HG03469 (cell line): ENCODE measurements at regions not wholly inside any gene's neighbourhood (a gene's known extent, or its start where the extent isn't known, plus 50 kb on each side); places are given as distances from the start of the nearest gene placed in this dataset.
"Not testable (repeated sequence)": the region's sequence is repeated elsewhere in the genome, so short reads cannot be mapped to it uniquely, and the experiment has no call there.

Experiments used
- ATAC-seq: cut with Tn5 transposase; IDR thresholded peaks from one replicate; pipeline ENCODE4 v1.9.1; 2021; ENCODE audit warnings: mild to moderate bottlenecking, moderate library complexity, moderate number of reproducible peaks; ENCODE audit not compliant: unreplicated experiment

- no peak for ATAC-seq
Measured at GRCh38 chr18:25516121-25516520, 164.2 kb upstream of the ZNF521 start.

- no peak for ATAC-seq
Measured at GRCh38 chr18:25510096-25510495, 158.1 kb upstream of the ZNF521 start.

- no peak for ATAC-seq
Measured at GRCh38 chr18:25503567-25504081, 151.7 kb upstream of the ZNF521 start.

GRCh38 chr18:25497151-25497794 lies 145.3 kb upstream of the ZNF521 start:
- ATAC-seq: no peak

- ATAC-seq: no peak
Measured at GRCh38 chr18:25496544-25496943, 144.6 kb upstream of the ZNF521 start.

- ATAC-seq: no peak
Measured at GRCh38 chr18:25495606-25496005, 143.6 kb upstream of the ZNF521 start.

GRCh38 chr18:25494888-25495287 lies 142.9 kb upstream of the ZNF521 start:
- no peak for ATAC-seq

GRCh38 chr18:25493401-25493800 lies 141.4 kb upstream of the ZNF521 start:
- no peak for ATAC-seq

GRCh38 chr18:25490316-25490715 lies 138.3 kb upstream of the ZNF521 start:
- no peak for ATAC-seq

- ATAC-seq: no peak
Measured at GRCh38 chr18:25473008-25473407, 121.0 kb upstream of the ZNF521 start.

GRCh38 chr18:25470756-25471524 lies 119.0 kb upstream of the ZNF521 start:
- ATAC-seq: not testable (repeated sequence)

GRCh38 chr18:25470062-25470461 lies 118.1 kb upstream of the ZNF521 start:
- no peak for ATAC-seq

GRCh38 chr18:25469489-25469888 lies 117.5 kb upstream of the ZNF521 start:
- no peak for ATAC-seq

- ATAC-seq: no peak
Measured at GRCh38 chr18:25467226-25467987, 115.4 kb upstream of the ZNF521 start.

- no peak for ATAC-seq
Measured at GRCh38 chr18:25465152-25465732, 113.3 kb upstream of the ZNF521 start.

GRCh38 chr18:25464227-25464626 lies 112.3 kb upstream of the ZNF521 start:
- ATAC-seq: no peak

- no peak for ATAC-seq
Measured at GRCh38 chr18:25463726-25464125, 111.8 kb upstream of the ZNF521 start.

- ATAC-seq: no peak
Measured at GRCh38 chr18:25459814-25460213, 107.8 kb upstream of the ZNF521 start.

- no peak for ATAC-seq
Measured at GRCh38 chr18:25457601-25458000, 105.6 kb upstream of the ZNF521 start.

- ATAC-seq: no peak
Measured at GRCh38 chr18:25457126-25457525, 105.2 kb upstream of the ZNF521 start.

- ATAC-seq: no peak
Measured at GRCh38 chr18:25456334-25457010, 104.5 kb upstream of the ZNF521 start.
